ENCODE measurements at regions not wholly inside any gene's neighbourhood (a gene's known extent, or its start where the extent isn't known, plus 50 kb on each side); places are given as distances from the start of the nearest gene placed in this dataset.

DNA sequence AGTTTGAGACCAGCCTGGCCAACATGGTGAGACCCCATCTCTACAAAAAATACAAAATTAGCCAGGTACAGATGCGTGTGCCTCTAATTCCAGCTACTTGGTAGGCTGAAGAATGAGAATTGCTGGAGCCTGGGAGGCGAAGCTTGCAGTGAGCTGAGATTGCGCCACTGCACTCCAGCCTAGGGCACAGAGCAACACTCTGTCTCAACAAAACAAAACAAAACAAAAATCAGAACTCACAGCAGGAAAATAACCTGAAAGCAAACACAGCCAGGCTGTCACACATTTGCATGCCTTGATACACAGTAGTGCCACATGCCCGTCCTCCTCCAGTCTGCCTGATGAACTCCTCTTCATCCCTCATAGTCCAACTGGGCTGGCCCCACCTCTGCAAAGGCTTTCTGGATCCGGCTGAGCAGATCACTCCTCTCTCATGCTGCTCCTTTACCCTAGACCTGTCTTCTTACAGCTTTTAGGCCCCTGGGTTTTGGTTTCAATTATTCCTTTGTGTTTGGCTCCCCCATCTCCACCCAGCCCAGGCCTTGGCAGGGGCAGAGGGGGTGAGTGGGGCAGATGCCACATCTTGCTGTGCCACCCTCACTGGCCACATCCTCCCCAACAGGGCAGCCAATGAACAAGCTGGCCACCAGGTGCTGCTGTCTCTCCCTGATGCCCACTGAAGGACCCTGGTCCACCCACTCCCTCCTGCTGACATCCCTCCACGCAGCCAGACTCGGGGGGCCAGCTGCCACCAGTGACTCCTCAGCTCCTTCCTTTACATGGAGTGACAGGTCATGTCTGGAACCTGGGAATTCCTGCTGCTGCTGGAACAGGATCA, 62.0 kb upstream of the GGTA1 start:
- TF ChIP-seq, protein P1, sequence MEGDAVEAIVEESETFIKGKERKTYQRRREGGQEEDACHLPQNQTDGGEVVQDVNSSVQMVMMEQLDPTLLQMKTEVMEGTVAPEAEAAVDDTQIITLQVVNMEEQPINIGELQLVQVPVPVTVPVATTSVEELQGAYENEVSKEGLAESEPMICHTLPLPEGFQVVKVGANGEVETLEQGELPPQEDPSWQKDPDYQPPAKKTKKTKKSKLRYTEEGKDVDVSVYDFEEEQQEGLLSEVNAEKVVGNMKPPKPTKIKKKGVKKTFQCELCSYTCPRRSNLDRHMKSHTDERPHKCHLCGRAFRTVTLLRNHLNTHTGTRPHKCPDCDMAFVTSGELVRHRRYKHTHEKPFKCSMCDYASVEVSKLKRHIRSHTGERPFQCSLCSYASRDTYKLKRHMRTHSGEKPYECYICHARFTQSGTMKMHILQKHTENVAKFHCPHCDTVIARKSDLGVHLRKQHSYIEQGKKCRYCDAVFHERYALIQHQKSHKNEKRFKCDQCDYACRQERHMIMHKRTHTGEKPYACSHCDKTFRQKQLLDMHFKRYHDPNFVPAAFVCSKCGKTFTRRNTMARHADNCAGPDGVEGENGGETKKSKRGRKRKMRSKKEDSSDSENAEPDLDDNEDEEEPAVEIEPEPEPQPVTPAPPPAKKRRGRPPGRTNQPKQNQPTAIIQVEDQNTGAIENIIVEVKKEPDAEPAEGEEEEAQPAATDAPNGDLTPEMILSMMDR (IDR thresholded peaks at IDR 0.05): no peak
- TF ChIP-seq POLR2A (IDR thresholded peaks at IDR 0.05): no peak
- Histone ChIP-seq H3K4me1 (peaks cover 14% of the 10 kb centered on the region), H3K27me3 (no peaks in the 10 kb centered on the region), H3K27ac (no peak overlapping the region), H3K36me3 (ENCODE audit: low read depth, missing control alignments) (no peaks in the 10 kb centered on the region), H3K9me3 (no peaks in the 10 kb centered on the region), H3K4me3 (no peak overlapping the region)
- 85 to 92% methylated on average over 7 of the region's 7 CpGs for WGBS, 2 donors
- no peak for DNase-seq
- intact Hi-C loops (cut with DNase I; ENCODE audit: low total_unique reads): no loop called here

DNA sequence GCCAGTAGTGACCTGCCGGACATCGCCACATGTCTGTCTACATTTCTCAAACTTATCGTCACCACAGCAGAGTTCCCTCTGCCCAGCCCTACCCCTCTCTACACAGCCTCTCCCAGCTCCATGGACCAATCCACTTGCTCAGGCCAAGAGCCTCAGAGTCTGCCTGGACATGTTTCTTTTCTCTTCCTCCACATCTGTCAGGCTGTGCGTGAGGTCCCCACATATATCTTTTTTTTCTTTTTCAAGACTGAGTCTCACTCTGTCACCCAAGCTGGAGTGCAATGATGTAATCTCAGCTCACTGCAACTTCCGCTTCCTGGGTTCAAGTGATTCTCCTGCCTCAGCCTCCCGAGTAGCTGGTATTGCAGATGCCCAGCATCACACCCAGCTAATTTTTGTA, 62.7 kb upstream of the GGTA1 start:
- no peak for DNase-seq
- Histone ChIP-seq H3K9me3 (no peaks in the 10 kb centered on the region), H3K36me3 (ENCODE audit: low read depth, missing control alignments) (no peaks in the 10 kb centered on the region), H3K27ac (no peak overlapping the region), H3K4me3 (no peak overlapping the region), H3K4me1 (peaks cover 18% of the 10 kb centered on the region), H3K27me3 (no peaks in the 10 kb centered on the region)
- intact Hi-C loops (cut with DNase I; ENCODE audit: low total_unique reads): no loop called here
- TF ChIP-seq, protein P1 (IDR thresholded peaks at IDR 0.05): no peak
- no peak for TF ChIP-seq POLR2A (IDR thresholded peaks at IDR 0.05)
- 74 to 96% methylated on average over 6 of the region's 6 CpGs for WGBS, 2 donors

DNA sequence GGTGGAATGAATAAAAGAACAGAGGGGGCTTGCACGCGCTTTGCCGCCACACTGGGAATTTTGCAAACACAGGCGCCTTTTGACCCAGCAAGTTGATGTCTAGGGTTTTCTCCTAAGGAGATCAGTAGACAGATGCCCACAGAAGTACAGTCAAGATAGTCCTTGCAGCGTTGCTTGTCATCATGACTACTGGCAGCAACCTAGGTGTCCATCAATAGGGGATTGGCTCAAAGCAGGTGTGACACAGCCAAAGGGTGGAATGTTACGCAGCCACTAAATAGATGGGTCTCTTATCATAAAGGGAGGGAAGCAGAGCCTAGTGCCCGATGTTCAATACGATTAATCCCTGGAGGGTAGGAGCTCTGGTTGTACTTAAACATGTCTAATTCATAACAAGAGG, 63.8 kb upstream of the GGTA1 start:
- peaks cover 18% of the 10 kb centered on the region for H3K4me1 ChIP-seq
- H3K36me3 ChIP-seq (ENCODE audit: low read depth, missing control alignments): no peaks in the 10 kb centered on the region
- TF ChIP-seq, protein P1 (IDR thresholded peaks at IDR 0.05): no peak
- TF ChIP-seq POLR2A (IDR thresholded peaks at IDR 0.05): no peak
- no peak for DNase-seq
- intact Hi-C loops (cut with DNase I; ENCODE audit: low total_unique reads): no loop called here
- no peak overlapping the region for H3K27ac ChIP-seq
- no peaks in the 10 kb centered on the region for H3K9me3 ChIP-seq
- H3K27me3 ChIP-seq: no peaks in the 10 kb centered on the region
- WGBS, 2 donors: 96 to 97% methylated on average over 8 of the region's 8 CpGs
- no peak overlapping the region for H3K4me3 ChIP-seq

DNA sequence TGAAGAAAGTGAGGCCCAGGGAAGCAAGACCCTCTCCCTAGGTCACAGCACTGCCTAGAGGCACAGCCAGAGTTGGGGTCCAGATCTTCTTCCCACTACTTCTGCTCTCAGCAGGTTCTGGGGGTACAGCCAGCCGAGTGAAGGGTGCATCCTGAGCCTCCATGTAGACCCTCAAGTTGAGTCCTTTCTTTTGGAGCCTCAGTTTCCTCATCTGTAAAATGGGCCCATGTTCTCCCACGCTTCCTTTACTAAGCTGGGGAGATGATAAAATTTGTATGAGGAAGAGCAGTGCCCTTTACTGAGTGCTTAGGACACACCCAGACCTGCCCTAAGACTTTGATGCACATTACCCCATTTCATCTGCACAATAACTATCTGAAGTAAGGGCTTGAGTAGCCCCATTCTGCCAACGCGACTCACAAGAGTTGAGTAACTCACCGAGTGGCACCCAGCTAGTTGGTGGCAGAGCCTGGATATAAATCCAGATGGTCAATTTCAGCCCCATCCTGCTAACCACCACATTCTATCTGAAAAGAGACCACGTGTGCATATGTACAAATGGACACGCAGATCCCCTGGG, 64.3 kb upstream of the GGTA1 start:
- 95% methylated on average over 7 of the region's 7 CpGs for WGBS, 2 donors
- Histone ChIP-seq H3K9me3 (no peaks in the 10 kb centered on the region), H3K27ac (no peak overlapping the region), H3K27me3 (no peaks in the 10 kb centered on the region), H3K36me3 (ENCODE audit: low read depth, missing control alignments) (no peaks in the 10 kb centered on the region), H3K4me3 (no peak overlapping the region), H3K4me1 (peaks cover 22% of the 10 kb centered on the region)
- intact Hi-C loops (cut with DNase I; ENCODE audit: low total_unique reads): no loop called here
- no peak for DNase-seq
- TF ChIP-seq, protein P1 (IDR thresholded peaks at IDR 0.05): no peak

All from testis (tissue), 2 donors.